ENCODE measurements at regions not wholly inside any gene's neighbourhood (a gene's known extent, or its start where the extent isn't known, plus 50 kb on each side); places are given as distances from the start of the nearest gene placed in this dataset.
"Not testable (repeated sequence)": the region's sequence is repeated elsewhere in the genome, so short reads cannot be mapped to it uniquely, and the experiment has no call there.

- DNase-seq (ENCODE audit: low read depth in 2 of 2): no peak
Measured at GRCh38 chr7:145795132-145795531, 321.5 kb upstream of the CNTNAP2 start.

- no peak for DNase-seq (ENCODE audit: low read depth in 2 of 2)
Measured at GRCh38 chr7:145784809-145785780, 331.5 kb upstream of the CNTNAP2 start.

GRCh38 chr7:145781388-145781787 is 335.2 kb upstream of the CNTNAP2 start:
- DNase-seq (ENCODE audit: low read depth in 2 of 2): not testable (repeated sequence)

GRCh38 chr7:145779140-145779539 is 337.5 kb upstream of the CNTNAP2 start:
- DNase-seq (ENCODE audit: low read depth in 2 of 2): peak; percentile 3 to 12

- no peak for DNase-seq (ENCODE audit: low read depth in 2 of 2)
Measured at GRCh38 chr7:145774777-145775176, 341.8 kb upstream of the CNTNAP2 start.

- DNase-seq (ENCODE audit: low read depth in 2 of 2): no peak
Measured at GRCh38 chr7:145753004-145753403, 363.6 kb upstream of the CNTNAP2 start.

GRCh38 chr7:145737617-145738016 is 379.0 kb upstream of the CNTNAP2 start:
- DNase-seq (ENCODE audit: low read depth in 2 of 2): no peak

- no peak for DNase-seq (ENCODE audit: low read depth in 2 of 2)
Measured at GRCh38 chr7:145735061-145735460, 381.5 kb upstream of the CNTNAP2 start.

- DNase-seq (ENCODE audit: low read depth in 2 of 2): no peak
Measured at GRCh38 chr7:145732521-145732920, 384.1 kb upstream of the CNTNAP2 start.

GRCh38 chr7:145729691-145730090 is 386.9 kb upstream of the CNTNAP2 start:
- DNase-seq (ENCODE audit: low read depth in 2 of 2): peak; percentile 1 to 7

GRCh38 chr7:145718129-145718528 is 398.5 kb upstream of the CNTNAP2 start:
- no peak for DNase-seq (ENCODE audit: low read depth in 2 of 2)

- no peak for DNase-seq (ENCODE audit: low read depth in 2 of 2)
Measured at GRCh38 chr7:145700488-145700887, 416.1 kb upstream of the CNTNAP2 start.

- DNase-seq (ENCODE audit: low read depth in 2 of 2): peak; percentile 81 to 82
Measured at GRCh38 chr7:145698526-145699262, 417.9 kb upstream of the CNTNAP2 start.

- not testable (repeated sequence) for DNase-seq (ENCODE audit: low read depth in 2 of 2)
Measured at GRCh38 chr7:145697412-145698107, 419.0 kb upstream of the CNTNAP2 start.

- DNase-seq (ENCODE audit: low read depth in 2 of 2): peak; percentile 50 to 53
Measured at GRCh38 chr7:145696071-145696470, 420.5 kb upstream of the CNTNAP2 start.

- peak; percentile 18 to 22 for DNase-seq (ENCODE audit: low read depth in 2 of 2)
Measured at GRCh38 chr7:145692237-145692950, 424.2 kb upstream of the CNTNAP2 start.

GRCh38 chr7:145691377-145691914 is 425.2 kb upstream of the CNTNAP2 start:
- DNase-seq (ENCODE audit: low read depth in 2 of 2): no peak

- no peak for DNase-seq (ENCODE audit: low read depth in 2 of 2)
Measured at GRCh38 chr7:145681646-145682045, 435.0 kb upstream of the CNTNAP2 start.

- no peak for DNase-seq (ENCODE audit: low read depth in 2 of 2)
Measured at GRCh38 chr7:145681159-145681558, 435.4 kb upstream of the CNTNAP2 start.

- DNase-seq (ENCODE audit: low read depth in 2 of 2): peak; percentile 20 to 29
Measured at GRCh38 chr7:145665499-145666258, 450.9 kb upstream of the CNTNAP2 start.

Measured in fibroblast of skin of left quadriceps (primary cell).